NOMO-1 treated with DMSO at 0.1 percent for 48 hours (cell line): ENCODE measurements at regions not wholly inside any gene's neighbourhood (a gene's known extent, or its start where the extent isn't known, plus 50 kb on each side); places are given as distances from the start of the nearest gene placed in this dataset.

Experiments
- DNase-seq: peaks from one replicate; lab custom pipeline; 2025; ENCODE audit not compliant: unreplicated experiment; lab: John Stamatoyannopoulos, UW

- no peak for DNase-seq
These were observed 92.8 kb downstream of the HNRNPLL start for GRCh38 chr2:38509947-38510326.

- DNase-seq, result no peak
These were observed 93.3 kb downstream of the HNRNPLL start for GRCh38 chr2:38509314-38509946.

DNA sequence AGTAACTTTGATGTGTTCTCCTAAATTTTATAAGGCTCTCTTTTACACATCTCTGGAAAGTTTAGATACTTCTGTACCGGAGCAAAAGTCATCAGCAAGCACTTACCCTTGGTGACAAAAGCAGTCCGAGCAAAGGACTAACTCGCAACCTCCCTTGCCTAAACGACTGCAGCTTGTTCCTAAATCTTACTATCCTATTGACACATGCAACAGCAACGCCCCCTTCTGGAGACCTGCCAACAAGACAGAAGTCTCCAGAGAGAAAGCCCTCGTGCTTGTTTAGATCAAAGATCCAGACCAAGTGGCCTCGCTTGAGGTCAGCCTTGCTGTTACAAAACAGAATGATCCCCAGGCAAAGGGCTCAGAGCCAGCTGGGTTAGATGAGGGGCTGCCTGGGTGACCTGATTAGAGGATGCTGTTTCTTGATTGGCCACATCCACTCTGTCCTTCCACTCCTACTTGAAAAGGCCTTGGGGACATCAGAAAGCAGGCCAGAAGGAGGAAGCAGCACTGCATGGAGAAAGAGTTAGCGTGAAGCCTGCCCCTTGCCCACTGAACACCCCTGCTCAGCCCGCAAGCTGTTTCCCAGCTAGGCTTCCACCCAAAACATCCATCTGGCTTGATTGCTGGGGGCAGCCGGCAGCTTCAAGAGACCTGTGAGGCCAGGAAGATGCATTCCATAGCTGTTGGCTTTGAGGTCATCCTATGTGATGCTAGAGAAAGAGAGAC lies 94.3 kb downstream of the HNRNPLL start:
- DNase-seq, result peak; percentile 92

GRCh38 chr2:38507712-38508111 lies 95.0 kb downstream of the HNRNPLL start:
- no peak for DNase-seq

DNA sequence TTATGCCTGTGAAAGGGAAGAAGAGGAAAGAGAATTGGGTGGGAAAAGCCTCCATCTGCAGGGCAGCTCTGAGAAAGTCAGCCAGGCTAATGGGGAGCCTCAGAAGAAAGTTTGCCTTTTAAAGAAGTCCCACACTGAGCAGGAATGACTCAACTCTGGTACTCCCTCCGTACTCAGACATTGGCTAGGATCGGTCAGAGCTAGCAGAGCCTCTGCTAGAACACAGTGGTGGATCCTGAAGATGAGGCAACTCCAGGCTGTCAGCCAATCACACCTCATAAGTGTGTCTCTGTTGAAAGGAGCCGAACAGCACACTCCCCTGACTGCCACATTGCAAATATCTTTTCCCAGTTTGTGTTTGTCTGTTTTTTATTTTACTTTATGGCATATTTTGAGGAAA lies 96.9 kb downstream of the HNRNPLL start:
- no peak for DNase-seq

DNA sequence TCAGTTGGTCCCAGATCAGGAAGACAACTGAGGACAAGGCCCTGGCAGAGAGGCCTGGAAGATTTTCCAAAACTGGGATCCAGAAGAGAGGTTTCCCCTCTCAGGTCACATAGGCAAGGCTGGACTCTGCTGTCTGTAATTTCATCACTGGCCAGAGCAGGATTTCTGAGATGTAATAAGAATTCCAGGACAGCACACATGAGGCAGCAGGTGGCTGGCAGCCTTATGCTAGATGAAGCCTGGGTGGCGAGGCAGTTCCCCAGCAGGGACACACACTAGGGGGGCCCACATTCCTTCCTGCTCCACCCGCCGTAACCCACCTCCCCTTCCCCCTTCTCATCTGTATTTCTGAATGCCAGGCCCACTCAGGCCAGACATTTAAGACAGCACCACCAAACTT lies 98.6 kb downstream of the HNRNPLL start:
- no peak for DNase-seq

DNA sequence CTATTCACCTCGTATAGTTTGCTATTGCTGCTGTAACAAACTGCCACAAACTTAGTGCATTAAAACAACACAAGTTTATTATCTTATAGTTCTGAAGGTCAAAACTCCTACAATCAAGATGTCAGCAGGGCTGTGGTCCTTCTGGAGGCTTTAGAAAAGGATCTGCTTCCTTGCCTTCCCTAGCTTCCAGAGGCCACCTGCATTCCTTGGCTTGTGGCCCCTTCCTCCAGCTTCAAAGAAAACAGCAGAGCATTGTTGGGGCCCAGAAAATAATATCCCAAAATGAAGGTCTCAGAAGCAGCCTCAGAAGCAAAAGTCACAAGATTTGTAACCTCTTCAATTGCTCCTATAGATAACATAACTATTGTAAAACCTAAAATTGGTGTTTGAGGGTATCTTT lies 100.6 kb downstream of the HNRNPLL start:
- no peak for DNase-seq

DNA sequence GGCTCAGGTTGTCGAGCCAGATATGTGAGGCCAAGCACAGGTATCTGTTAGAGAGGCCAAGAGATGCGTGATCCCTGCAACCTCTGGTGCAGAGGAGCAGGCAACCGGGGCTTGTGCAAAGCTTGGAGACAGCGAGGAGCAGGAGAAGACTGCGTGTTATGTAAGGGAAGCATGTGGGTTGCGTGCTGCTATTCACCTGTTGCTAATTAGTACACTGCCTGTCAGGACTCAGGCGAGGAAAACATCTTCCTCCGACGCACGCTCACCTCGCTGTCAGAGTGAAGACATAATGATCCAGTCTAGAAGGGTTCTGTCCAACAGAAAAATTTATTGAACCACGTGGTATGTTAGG lies 102.5 kb downstream of the HNRNPLL start:
- DNase-seq, result no peak

DNA sequence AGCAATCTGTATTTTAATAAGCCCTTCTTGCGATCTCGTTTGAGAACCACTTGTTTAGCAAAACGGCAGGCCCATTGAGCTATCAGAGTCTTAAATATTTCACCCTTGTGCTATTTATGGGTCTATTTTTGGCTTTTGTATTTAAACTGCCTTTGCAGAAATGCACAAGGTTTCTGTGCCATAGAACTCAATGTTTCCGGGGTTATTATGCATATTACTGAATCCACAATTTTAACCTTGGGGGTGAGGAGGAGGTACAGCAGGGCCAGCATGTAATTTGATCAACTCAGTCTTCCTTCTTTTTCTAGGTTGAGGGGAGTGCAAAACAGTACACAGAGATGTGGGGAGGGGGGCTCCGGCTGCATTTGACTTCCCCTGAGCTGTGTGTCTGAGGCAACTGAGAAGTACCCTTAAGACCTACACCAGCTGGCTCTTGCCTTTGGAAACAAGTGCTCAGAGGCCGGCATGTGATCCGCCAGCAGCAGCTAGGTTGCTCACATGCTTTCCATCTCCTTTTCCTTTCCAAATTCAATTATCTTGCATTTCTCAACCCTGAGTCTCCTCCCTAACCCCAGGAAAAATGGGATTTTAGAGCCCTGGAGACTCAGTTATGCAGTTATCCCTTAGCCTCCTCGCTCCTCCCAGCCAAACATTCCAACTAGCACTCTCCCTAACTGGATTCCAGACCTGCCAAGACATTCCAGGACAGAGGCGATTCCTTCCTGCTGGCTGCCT lies 103.0 kb downstream of the HNRNPLL start:
- DNase-seq, result no peak

DNA sequence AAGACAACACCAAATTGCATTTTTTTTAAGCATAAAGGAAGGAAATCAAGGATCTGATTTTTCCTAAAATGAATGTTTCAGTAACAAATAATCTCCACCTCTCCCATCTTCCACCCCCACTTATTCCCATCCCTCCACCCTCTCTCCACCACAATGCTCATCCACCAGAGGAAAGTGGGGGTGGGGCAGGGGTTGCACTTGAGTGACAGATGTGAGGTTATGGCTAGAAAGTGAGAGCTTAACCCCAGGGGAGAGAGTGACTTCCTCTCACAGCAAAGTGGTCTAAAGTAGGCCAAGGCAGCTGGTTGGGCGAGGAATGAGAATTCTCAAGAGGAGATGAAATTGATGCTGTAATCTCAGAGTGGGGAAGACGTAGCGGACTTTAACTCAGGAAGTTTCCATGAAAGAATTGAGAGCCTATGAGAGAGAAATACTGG lies 104.7 kb downstream of the HNRNPLL start:
- DNase-seq, result no peak

GRCh38 chr2:38497670-38498037 lies 105.1 kb downstream of the HNRNPLL start:
- DNase-seq, result no peak

GRCh38 chr2:38496927-38497669 lies 105.6 kb downstream of the HNRNPLL start:
- DNase-seq, result no peak

GRCh38 chr2:38495880-38496279 lies 106.8 kb downstream of the HNRNPLL start:
- no peak for DNase-seq

DNA sequence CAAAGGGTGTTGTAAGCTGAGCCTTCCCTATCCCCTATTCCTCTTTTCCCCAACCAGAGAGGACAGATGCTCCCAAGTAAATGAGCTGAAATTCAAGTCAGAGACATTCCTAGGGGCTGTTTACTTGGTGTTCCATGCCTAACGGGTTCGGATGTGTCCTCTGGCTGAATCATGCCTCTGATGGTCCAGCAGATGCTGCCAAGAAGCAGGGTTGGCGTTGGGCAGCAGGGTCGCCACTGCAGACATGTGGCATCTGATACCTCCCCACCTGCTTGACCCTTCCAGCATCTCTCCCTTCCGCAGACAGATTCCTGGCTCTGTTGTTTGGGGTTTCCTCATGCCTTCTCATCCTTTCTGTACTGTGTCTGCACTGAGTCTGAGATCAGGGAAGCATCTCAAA lies 108.3 kb downstream of the HNRNPLL start:
- no peak for DNase-seq

- DNase-seq, result peak; percentile 8
These were observed 110.6 kb downstream of the HNRNPLL start for GRCh38 chr2:38492042-38492615.

GRCh38 chr2:38491436-38491835 lies 111.3 kb downstream of the HNRNPLL start:
- DNase-seq, result no peak

- DNase-seq, result no peak
These were observed 112.8 kb upstream of the ATL2 start for GRCh38 chr2:38489846-38490245.

GRCh38 chr2:38487852-38488251 lies 110.8 kb upstream of the ATL2 start:
- no peak for DNase-seq

GRCh38 chr2:38486213-38487026 lies 109.3 kb upstream of the ATL2 start:
- DNase-seq, result no peak

GRCh38 chr2:38485734-38486133 lies 108.7 kb upstream of the ATL2 start:
- peak; percentile 94 for DNase-seq
